Liver (tissue), 8 donors: ENCODE measurements at regions not wholly inside any gene's neighbourhood (a gene's known extent, or its start where the extent isn't known, plus 50 kb on each side); places are given as distances from the start of the nearest gene placed in this dataset.

ENCODE experiments used
- DNase-seq: peaks from one replicate; pipeline ENCODE4 v3.0.0-alpha.2; 2017; ENCODE audit warnings: low spot score
- H3K27ac ChIP-seq, 2 donors: one replicate each; pipeline ENCODE4 v1.7.0; 2013; ENCODE audit warnings: inconsistent platforms in 2 of 2, low read length in 2 of 2, control low read depth in 1 of 2, low read depth in 1 of 2, mild to moderate bottlenecking in 1 of 2
- H3K27me3 ChIP-seq, 4 donors: one replicate each; pipeline versions ENCODE4 v1.6.1 to v1.7.0; 2013; ENCODE audit warnings: low read length in 3 of 4, inconsistent platforms in 1 of 4, mild to moderate bottlenecking in 1 of 4, moderate library complexity in 1 of 4; ENCODE audit not compliant: control insufficient read depth in 4 of 4, insufficient read depth in 4 of 4
- H3K36me3 ChIP-seq, 4 donors: one replicate each; pipeline versions ENCODE4 v1.6.1 to v1.7.0; 2013; ENCODE audit warnings: low read length in 3 of 4, mild to moderate bottlenecking in 3 of 4, low read depth in 1 of 4, moderate library complexity in 1 of 4; ENCODE audit not compliant: control insufficient read depth in 4 of 4, insufficient read depth in 3 of 4
- H3K4me1 ChIP-seq, 4 donors: one replicate each; pipeline versions ENCODE4 v1.6.1 to v1.7.0; 2013; ENCODE audit warnings: low read length in 3 of 4, mild to moderate bottlenecking in 3 of 4, moderate library complexity in 1 of 4; ENCODE audit not compliant: control insufficient read depth in 4 of 4, insufficient read depth in 4 of 4
- H3K4me3 ChIP-seq, 3 donors: one replicate each; pipeline versions ENCODE4 v1.6.1 to v1.7.0; 2013; ENCODE audit warnings: low read length in 3 of 3, control low read depth in 1 of 3, low read depth in 1 of 3, mild to moderate bottlenecking in 1 of 3
- H3K9ac ChIP-seq, 2 donors: one replicate each; pipeline ENCODE4 v1.7.0; 2013; ENCODE audit warnings: low read length in 2 of 2, mild to moderate bottlenecking in 2 of 2, moderate library complexity in 2 of 2, control low read depth in 1 of 2, low read depth in 1 of 2
- H3K9me3 ChIP-seq, 4 donors: one replicate each; pipeline versions ENCODE4 v1.6.1 to v1.7.0; 2013; ENCODE audit warnings: low read length in 3 of 4; ENCODE audit not compliant: control insufficient read depth in 4 of 4
- ATF3 ChIP-seq: IDR thresholded peaks from 2 replicates; pipeline ENCODE4 v1.6.1; 2016; ENCODE audit warnings: antibody characterized with exemption
- CTCF ChIP-seq: fragments of 150-350 bp; IDR thresholded peaks from 2 replicates; pipeline ENCODE4 v1.5.1; 2017; ENCODE audit warnings: improper control_type of control experiment, low read depth, low read length; ENCODE audit not compliant: missing input control
- EGR1 ChIP-seq, 2 donors: IDR thresholded peaks; 2 replicates each; pipeline ENCODE4 v1.6.1; 2016 to 2018; ENCODE audit warnings: antibody characterized with exemption in 2 of 2, low read depth in 2 of 2
- FOXA2 ChIP-seq: IDR thresholded peaks from 2 replicates; pipeline ENCODE4 v1.6.1; 2016; ENCODE audit warnings: antibody characterized with exemption
- GABPA ChIP-seq, 2 donors: IDR thresholded peaks in 1 of 2; conservative IDR thresholded peaks in 1 of 2; 2 replicates each; pipeline ENCODE4 v1.6.1; 2016; ENCODE audit warnings: antibody characterized with exemption in 2 of 2, mild to moderate bottlenecking in 1 of 2, moderate library complexity in 1 of 2
- JUND ChIP-seq, 2 donors: IDR thresholded peaks; 2 replicates each; pipeline ENCODE4 v1.6.1; 2016; ENCODE audit warnings: antibody characterized with exemption in 2 of 2
- MAX ChIP-seq: IDR thresholded peaks from 2 replicates; pipeline ENCODE4 v1.6.1; 2016; ENCODE audit warnings: antibody characterized with exemption
- NR2F2 ChIP-seq: IDR thresholded peaks from 2 replicates; pipeline ENCODE4 v1.6.1; 2016; ENCODE audit warnings: antibody characterized with exemption
- REST ChIP-seq: IDR thresholded peaks from 2 replicates; pipeline ENCODE4 v1.6.1; 2016; ENCODE audit warnings: antibody characterized with exemption, mild to moderate bottlenecking
- RXRA ChIP-seq, 2 donors: IDR thresholded peaks; 2 replicates each; pipeline ENCODE4 v1.6.1; 2017 to 2018; ENCODE audit warnings: antibody characterized with exemption in 2 of 2, mild to moderate bottlenecking in 1 of 2
- SP1 ChIP-seq: IDR thresholded peaks from 2 replicates; pipeline ENCODE4 v1.6.1; 2018; ENCODE audit warnings: antibody characterized with exemption, mild to moderate bottlenecking
- TAF1 ChIP-seq: conservative IDR thresholded peaks from 2 replicates; pipeline ENCODE4 v1.6.1; 2016; ENCODE audit warnings: antibody characterized with exemption, mild to moderate bottlenecking
- YY1 ChIP-seq: IDR thresholded peaks from 2 replicates; pipeline ENCODE4 v1.6.1; 2016; ENCODE audit warnings: antibody characterized with exemption, mild to moderate bottlenecking
- WGBS: extraction: QIAGEN DNeasy Blood & Tissue Kit; methylation state at CpG from one replicate; pipeline ENCODE4 v1.1.7; 2013; 5-methylcytosine and 5-hydroxymethylcytosine counted together
- donor health status: healthy.
- donor health status: healthy.
- donor health status: healthy.
- donor health status: healthy.
- donor health status: healthy.

GRCh38 chr9:118262191-118262590, 558.0 kb downstream of the TLR4 start (continued):
- no peak for TF ChIP-seq TAF1

- no peak for DNase-seq
- Histone ChIP-seq H3K27ac (no peak overlapping the region), H3K27me3 (no peaks in the 10 kb centered on the region), H3K9ac (no peak overlapping the region), H3K36me3 (no peaks in the 10 kb centered on the region), H3K4me3 (no peak overlapping the region), H3K9me3 (peaks cover 0 to 3% (median 0%) of the 10 kb centered on the region in 4 donors), H3K4me1 (no peaks in the 10 kb centered on the region)
- TF ChIP-seq FOXA2 = no peak
- TF ChIP-seq ATF3 = no peak
- no peak for TF ChIP-seq JUND (IDR thresholded peaks at IDR 0.05)
- TF ChIP-seq RXRA (IDR thresholded peaks at IDR 0.05) = no peak
- no peak for TF ChIP-seq SP1
- no peak for TF ChIP-seq CTCF
These were observed 559.7 kb downstream of the TLR4 start for GRCh38 chr9:118263949-118264348.

GRCh38 chr9:118268046-118268445, 563.8 kb downstream of the TLR4 start:
- Histone ChIP-seq H3K4me3 (no peak overlapping the region), H3K9ac (no peak overlapping the region), H3K27ac (no peak overlapping the region), H3K9me3 (no peaks in the 10 kb centered on the region), H3K27me3 (no peaks in the 10 kb centered on the region), H3K36me3 (no peaks in the 10 kb centered on the region), H3K4me1 (no peaks in the 10 kb centered on the region)
- 78% methylated on average over 6 of the region's 6 CpGs for WGBS
- no peak for DNase-seq
- TF ChIP-seq JUND (IDR thresholded peaks at IDR 0.05) = no peak
- no peak for TF ChIP-seq NR2F2
- no peak for TF ChIP-seq RXRA (IDR thresholded peaks at IDR 0.05)
- no peak for TF ChIP-seq YY1
- no peak for TF ChIP-seq REST
- no peak for TF ChIP-seq SP1
- no peak for TF ChIP-seq MAX
- TF ChIP-seq TAF1 = no peak
- TF ChIP-seq FOXA2 = no peak
- no peak for TF ChIP-seq EGR1 (IDR thresholded peaks at IDR 0.05; ENCODE audit: low read depth in 2 of 2)
- TF ChIP-seq ATF3 = no peak
- no peak for TF ChIP-seq GABPA (IDR thresholded peaks at IDR 0.05 in 1 of 2, conservative IDR thresholded peaks at IDR 0.05 in 1 of 2)
